ENCODE measurements at regions not wholly inside any gene's neighbourhood (a gene's known extent, or its start where the extent isn't known, plus 50 kb on each side); places are given as distances from the start of the nearest gene placed in this dataset.

DNA sequence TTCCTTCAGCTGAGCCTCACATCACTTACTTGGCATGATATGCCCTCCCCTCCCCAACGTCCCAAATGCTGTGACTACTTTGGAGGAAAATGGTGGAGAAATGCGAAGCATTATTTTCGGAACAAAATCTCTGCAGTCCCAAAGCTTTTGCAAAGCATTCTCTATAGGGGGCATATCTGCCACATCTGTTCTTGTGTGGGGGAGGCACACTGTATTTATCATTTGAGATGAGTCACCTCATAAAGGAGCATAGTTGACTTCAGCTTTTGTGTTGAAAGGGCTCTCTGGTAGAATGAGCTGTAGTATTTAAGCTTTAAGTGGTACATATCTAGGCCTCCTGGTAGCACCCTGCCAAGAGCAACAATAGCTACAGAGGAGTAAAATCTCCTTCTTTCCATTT is 447.5 kb downstream of the ADAMTS20 start:
- TF ChIP-seq, protein P1, sequence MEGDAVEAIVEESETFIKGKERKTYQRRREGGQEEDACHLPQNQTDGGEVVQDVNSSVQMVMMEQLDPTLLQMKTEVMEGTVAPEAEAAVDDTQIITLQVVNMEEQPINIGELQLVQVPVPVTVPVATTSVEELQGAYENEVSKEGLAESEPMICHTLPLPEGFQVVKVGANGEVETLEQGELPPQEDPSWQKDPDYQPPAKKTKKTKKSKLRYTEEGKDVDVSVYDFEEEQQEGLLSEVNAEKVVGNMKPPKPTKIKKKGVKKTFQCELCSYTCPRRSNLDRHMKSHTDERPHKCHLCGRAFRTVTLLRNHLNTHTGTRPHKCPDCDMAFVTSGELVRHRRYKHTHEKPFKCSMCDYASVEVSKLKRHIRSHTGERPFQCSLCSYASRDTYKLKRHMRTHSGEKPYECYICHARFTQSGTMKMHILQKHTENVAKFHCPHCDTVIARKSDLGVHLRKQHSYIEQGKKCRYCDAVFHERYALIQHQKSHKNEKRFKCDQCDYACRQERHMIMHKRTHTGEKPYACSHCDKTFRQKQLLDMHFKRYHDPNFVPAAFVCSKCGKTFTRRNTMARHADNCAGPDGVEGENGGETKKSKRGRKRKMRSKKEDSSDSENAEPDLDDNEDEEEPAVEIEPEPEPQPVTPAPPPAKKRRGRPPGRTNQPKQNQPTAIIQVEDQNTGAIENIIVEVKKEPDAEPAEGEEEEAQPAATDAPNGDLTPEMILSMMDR (IDR thresholded peaks at IDR 0.05; ENCODE audit: low read depth, low read length, missing control alignments), result no peak
- no peak for DNase-seq (ENCODE audit: low read depth)
- H3K4me3 ChIP-seq (ENCODE audit: low read depth, low read length), result no peak overlapping the region

DNA sequence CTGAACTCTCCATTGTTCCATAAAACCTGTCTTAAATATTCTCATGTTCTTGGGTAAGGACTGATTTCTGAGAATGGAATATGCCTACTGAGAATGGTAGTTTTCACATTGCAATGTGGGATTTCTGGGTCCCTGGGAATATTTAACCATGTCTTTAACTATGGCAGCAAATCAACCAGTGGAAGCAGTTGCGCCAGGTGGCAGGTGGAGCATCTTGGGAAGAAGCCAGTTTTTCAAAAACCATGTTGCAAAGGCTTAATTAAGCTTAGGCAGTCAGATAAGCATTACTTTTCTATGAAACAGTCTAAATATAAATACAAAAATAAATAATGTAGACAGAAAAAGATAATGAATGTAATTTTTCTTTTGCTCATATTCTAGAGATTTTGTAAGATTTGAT is 448.1 kb downstream of the ADAMTS20 start:
- H3K4me3 ChIP-seq (ENCODE audit: low read depth, low read length), result no peak overlapping the region
- TF ChIP-seq, protein P1 (IDR thresholded peaks at IDR 0.05; ENCODE audit: low read depth, low read length, missing control alignments), result no peak
- DNase-seq (ENCODE audit: low read depth), result no peak

DNA sequence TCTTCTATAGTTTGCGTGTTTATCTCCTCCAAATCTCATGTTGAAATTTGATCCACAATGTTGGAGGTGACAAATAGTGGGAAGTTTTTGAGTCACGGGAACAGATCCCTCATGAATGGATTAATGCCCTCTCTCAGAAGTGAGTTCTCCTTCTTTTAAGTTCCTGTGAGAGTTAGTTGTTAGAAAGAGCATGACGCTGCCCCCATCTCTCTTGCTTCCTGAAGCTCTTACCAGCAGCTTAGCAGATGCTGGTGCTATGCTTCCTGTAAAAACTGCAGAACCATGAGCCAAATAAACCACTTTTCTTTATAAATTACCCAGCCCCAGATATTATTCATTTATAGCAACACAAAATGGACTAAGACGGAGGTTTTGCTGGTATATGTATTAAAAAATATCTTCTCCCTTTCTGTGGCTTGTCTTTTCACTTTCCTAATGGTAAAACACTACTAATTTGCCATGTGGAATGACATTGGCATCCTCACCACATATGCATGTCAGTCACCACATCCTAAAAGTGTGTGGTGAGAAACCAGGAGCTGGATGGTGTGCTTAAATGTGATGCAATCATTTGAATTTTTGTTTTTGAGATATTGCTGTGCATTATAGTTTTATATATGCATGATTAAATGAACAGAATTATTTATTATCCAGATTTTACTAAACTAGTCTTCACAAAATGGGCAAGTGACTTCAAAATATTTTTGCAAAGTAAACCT is 449.3 kb downstream of the ADAMTS20 start:
- DNase-seq (ENCODE audit: low read depth), result no peak
- TF ChIP-seq, protein P1 (IDR thresholded peaks at IDR 0.05; ENCODE audit: low read depth, low read length, missing control alignments), result no peak

DNA sequence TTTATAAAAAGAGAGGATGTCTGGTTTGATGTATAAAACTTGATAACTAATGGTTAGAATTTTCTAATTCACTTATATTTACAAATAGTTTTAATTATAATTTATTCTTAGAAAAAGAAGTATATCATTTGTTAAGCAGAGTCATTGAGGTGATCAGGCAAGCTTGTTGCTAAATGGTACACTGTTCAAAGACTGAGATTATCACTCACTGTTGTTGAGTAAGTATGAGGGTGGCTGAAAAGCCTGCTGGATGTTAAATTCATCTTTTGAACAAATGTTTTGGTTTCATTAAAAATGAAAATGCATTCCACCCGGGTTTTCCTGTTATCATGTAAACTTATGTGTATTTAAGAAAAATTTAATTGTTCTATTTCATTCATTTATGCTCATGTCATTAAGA is 451.8 kb downstream of the ADAMTS20 start:
- TF ChIP-seq, protein P1 (IDR thresholded peaks at IDR 0.05; ENCODE audit: low read depth, low read length, missing control alignments), result no peak
- H3K4me3 ChIP-seq (ENCODE audit: low read depth, low read length), result no peak overlapping the region
- DNase-seq (ENCODE audit: low read depth), result no peak

More for the DNA sequence above, 449.3 kb downstream of the ADAMTS20 start:
- H3K4me3 ChIP-seq (ENCODE audit: low read depth, low read length), result no peak overlapping the region

DNA sequence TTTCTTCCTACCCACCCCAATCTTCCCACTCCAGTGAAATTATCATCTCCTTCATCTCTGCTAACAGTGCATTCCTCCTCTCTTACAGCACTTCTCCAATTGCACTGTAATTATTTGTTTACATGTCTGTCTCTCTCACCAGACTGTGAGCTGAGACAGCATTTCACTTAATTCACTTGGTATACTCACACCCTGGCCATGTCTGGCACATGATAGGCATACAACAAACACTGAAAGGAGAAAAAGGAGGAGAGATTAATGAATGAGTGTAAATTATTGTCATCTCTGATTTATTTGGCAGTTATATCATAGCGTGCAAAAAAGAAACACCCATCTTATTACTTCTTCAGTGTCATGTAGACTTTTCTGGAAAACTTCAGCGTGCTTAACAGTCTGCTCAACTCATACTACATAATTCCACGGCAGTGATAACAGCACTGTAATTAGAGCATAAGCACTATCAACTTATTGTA is 452.3 kb downstream of the ADAMTS20 start:
- DNase-seq (ENCODE audit: low read depth), result no peak
- TF ChIP-seq, protein P1 (IDR thresholded peaks at IDR 0.05; ENCODE audit: low read depth, low read length, missing control alignments), result no peak
- H3K4me3 ChIP-seq (ENCODE audit: low read depth, low read length), result no peak overlapping the region

DNA sequence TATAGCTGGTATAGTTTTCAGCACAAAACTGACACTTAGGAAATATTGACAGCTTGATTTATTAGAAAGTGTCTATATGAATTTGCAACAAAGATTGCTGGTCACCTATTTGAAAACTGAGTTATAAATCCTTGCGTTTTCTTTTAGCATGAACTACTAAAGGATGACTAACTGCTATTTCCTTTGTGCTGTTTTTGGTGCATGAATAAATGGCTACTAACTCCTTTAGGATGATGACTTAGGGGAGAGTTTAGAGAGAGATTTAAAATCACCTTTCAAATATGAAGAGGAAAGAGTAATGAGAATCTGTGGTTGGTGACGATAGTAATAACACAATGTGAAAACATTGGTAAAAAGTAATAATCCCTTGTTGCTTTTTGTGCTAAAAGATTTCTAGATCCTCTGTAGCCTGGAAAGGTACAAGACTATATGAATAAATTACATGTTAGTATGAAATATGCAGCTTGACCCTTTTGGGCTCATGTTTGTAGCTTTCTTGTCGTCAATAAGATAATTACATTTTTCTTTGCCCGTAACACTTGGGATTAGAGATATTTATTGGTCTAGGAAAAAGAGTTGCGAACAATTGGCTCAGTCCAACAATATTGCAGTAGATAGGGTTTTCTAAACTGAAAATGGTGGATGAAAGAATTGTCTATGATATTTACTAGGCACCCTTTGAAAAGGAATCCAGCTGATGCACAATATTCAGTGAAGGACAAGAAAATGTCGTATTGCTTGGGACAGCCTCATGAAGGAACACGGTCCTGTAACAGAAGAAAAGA is 453.0 kb downstream of the ADAMTS20 start:
- TF ChIP-seq, protein P1 (IDR thresholded peaks at IDR 0.05; ENCODE audit: low read depth, low read length, missing control alignments), result no peak
- no peak for DNase-seq (ENCODE audit: low read depth)
- H3K4me3 ChIP-seq (ENCODE audit: low read depth, low read length), result no peak overlapping the region
